DMS 273 (cell line): ENCODE measurements at regions not wholly inside any gene's neighbourhood (a gene's known extent, or its start where the extent isn't known, plus 50 kb on each side); places are given as distances from the start of the nearest gene placed in this dataset.
A peak's percentile ranks its signal among the peaks of the same experiment; 100 is the strongest.

Experiments
- DNase-seq: peaks from one replicate; lab custom pipeline; 2025; ENCODE audit not compliant: unreplicated experiment; lab: John Stamatoyannopoulos, UW

DNA sequence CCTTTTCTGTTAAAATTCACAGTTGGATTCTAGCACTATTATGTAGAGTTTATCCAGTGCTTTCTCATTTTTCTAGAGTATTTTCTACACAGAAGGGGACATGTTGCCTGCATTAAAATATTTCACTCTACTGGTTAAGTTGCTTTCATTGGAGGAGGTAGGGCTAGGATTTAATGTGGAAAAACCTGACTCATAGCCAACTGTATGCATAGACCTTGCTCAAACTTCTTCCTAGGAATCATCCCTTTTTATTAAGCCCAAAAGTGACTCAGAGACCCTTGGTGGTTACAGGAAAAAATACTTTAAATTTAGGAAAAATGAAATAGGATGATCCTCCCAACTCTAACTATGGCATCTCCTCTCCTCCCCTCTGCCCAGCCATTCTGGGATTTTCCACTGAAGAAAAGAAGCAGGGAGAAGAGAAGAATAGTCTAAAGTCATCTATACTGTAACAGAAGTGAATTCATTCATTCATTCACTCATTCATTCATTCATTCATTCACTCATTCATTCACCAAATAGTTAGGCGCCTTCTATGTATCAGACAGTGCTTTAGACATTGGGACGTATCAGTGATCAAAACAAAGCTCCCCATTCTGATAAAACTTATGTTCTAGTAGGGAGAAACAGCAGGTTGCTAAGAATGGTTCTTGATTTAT, 109.0 kb upstream of the HTR2A start:
- no peak for DNase-seq

GRCh38 chr13:47004540-47004939, 107.7 kb upstream of the HTR2A start:
- DNase-seq: no peak

DNA sequence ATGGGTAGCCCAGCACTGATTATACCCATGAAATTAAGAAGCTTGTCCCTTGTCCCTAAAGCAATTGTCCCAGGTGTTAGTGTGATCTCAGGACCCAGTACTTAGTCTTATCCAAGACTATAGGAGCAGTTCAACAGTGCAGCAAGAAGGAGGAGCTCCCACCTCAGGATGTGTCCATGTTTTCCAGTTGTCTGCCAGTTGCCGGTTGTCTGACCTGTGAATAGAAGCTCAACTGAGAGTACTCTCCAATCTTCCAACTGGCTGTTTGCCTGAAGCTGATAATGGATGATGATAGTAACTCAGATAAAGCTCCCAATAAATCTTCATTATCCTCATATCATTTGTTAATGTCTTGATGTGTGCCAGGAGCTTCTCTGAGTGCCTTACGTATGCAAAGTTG, 107.2 kb upstream of the HTR2A start:
- DNase-seq: no peak

GRCh38 chr13:47000165-47000564, 103.3 kb upstream of the HTR2A start:
- DNase-seq: no peak

- no peak for DNase-seq
These were observed 99.6 kb upstream of the HTR2A start for GRCh38 chr13:46996316-46997030.

DNA sequence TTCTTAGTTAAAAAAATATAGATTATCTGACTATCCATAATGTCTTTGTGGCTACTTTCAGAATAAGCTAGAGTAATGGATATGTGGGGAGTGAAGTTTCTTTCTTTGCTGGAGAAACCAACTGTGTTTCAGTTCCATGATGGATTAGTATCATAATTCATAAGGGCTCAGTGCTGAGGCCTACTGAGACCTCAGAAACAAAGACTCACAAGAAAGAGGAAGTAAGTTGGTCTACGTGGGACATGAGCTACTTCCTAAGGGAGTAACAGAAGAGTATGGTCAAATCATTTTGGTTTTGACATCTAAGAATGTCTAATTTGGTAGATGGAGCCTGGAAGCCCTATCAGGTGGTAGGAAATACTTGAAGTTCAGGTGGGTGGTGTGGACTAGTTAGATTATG, 99.0 kb upstream of the HTR2A start:
- no peak for DNase-seq

GRCh38 chr13:46994492-46994891, 97.6 kb upstream of the HTR2A start:
- no peak for DNase-seq

DNA sequence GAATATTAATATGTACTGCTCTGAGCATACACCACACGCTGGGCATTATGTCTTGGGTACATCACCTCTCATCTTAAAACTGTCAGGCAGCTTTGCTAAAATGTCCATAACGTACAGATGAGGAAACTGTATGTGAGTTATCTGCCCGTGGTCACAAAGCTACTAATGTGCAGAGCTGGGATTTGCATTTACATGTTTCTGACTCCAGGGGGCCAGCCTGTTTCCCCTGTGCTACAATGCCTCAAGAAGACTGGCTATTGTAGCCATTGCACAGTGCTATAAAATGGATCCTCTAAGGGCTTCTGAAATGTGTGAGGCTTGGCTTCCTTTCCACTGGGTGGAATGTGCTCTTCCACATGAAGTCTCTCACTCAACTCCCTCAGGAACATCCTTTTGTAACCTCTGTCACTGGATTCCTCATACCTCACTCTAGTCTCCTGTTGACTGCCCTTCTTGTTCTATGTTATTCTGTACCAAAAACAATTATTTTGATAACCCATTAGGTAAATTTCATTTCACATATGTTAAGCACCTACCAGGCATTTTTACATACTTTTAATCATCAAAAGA, 95.6 kb upstream of the HTR2A start:
- DNase-seq: peak; percentile 7

DNA sequence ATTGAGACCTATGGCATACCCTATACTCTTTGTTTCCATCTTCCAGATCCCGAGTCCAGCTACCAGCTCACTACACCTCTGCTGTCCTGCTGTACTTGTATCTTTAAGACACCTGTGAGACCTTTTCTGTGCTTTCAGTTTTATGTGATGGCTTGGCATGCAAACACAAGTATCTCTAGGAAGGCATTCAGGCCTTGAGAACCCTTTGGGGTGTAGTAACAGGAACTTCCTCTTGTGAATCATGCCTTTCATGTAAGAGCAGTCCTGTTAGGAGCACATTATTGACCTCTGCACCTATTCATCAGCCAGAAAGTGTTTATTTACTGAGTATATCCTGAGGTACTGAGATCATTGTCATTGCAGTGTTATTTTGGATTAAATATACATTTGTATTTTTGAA, 87.0 kb upstream of the HTR2A start:
- no peak for DNase-seq

- DNase-seq: no peak
These were observed 86.2 kb upstream of the HTR2A start for GRCh38 chr13:46982856-46983582.

GRCh38 chr13:46975173-46975572, 78.3 kb upstream of the HTR2A start:
- DNase-seq: no peak

DNA sequence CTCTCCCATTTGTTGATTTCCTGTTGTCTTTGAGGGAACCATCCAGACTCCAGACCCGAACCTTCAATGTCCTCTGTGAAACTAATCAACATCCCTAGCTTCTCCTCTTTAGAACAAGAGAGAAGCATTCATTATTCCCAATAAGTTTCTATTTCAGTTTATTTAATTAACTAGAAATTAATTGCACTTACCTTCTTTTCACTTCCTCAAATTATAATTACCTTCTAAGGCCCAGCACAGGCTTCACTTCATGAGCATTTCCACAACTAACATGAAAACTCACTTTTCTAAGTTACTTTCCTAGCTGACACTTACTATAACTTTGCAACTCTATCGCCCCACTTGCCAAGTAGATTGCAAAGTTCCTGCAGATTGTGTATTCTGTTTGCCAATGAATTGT, 71.6 kb upstream of the HTR2A start:
- no peak for DNase-seq

DNA sequence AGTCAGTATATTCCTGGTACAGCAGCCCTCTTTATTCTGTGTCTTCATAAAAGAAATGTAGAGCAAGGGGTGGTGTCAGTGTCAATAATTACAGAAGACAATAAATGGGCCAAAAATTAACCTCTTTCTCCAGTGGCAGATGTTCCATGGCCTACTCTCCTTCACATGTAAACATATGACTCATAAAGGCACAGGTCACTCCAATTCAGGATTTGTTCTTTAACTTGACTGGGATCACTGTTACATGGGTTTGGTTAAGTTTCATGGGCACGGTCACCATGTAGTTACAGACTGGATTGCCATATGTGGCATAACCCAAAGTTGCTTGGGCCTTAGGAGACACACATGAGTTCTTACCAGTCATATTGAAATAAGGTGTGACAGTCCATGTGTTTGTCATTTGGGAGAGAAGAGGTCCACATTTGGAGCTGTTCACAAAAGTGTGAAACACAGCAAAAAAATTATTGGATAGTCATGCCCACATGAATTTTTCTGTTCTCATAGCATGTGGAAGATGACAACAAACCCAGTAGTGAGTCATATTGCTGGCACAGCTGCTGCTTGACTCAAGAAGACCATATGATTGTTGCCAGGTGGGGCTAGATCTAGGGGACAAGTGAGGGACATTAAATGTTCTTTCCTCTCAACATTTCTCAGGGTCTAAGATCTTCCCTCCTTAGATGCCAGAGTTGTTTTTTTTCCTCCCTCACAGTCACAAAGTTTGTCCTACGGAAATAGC, 68.1 kb upstream of the HTR2A start:
- no peak for DNase-seq

DNA sequence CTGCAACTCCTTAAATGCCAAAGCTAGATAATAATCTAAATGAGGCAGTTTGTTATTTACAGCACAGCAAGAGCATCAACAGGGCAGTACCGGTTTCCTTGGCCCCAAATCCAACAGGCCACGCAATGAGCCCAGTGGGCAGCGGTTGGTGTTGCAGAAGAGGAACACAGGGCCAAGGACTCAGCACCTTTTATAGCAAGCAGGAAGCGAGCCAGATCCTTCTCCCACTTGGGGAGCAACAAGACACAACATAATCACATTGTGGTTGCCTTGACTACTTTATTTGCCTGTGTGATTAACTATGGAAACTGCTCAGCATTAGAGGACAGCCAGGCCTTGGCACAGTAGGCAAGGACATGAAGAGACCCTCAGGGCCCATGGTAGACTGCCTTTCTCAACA, 67.1 kb upstream of the HTR2A start:
- no peak for DNase-seq

- DNase-seq: no peak
These were observed 65.6 kb upstream of the HTR2A start for GRCh38 chr13:46962281-46962941.

- DNase-seq: no peak
These were observed 64.9 kb upstream of the HTR2A start for GRCh38 chr13:46961719-46962118.

- no peak for DNase-seq
These were observed 57.1 kb upstream of the HTR2A start for GRCh38 chr13:46953941-46954340.

GRCh38 chr13:46953331-46953730, 56.5 kb upstream of the HTR2A start:
- no peak for DNase-seq

GRCh38 chr13:46951516-46951915, 54.7 kb upstream of the HTR2A start:
- DNase-seq: no peak

DNA sequence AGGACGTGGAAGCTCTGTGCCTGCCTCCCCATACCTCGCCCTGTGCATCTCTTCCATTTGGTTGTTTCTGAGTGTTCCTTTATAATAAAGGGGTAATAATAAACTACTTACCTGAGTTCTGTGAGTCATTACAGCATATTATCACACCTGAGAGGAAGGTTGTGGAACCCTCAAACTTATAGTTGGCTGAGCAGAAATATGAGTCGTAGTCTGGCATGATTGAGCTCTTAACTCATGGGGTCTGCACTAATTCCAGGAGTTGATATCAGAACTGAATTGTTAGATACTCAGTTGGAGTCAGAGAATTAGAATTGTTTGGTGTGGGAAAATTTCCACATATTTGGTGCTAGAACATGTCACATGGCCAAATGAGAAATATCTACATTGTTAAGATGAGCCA, 52.4 kb upstream of the HTR2A start:
- no peak for DNase-seq

DNA sequence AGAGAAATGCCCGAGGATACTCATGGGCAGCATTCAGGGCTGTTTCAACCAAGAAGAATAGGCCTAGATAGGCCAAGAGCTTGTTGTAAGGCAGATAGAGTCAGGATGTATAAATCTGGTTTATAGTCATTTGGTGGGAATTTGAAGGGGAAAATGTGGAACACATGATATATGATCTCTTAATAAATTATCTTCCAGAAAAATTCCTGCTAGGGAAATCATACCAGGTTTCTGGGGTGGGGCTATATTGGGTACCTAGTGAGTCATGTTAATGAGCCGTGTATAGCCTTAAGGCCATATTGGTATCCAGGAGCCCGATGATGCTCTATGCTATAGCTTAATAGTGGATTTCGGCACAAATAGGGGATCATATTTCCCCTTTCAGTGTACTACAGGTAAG, 51.5 kb upstream of the HTR2A start:
- DNase-seq: no peak
